CD14-positive monocyte (primary cell): ENCODE measurements at regions not wholly inside any gene's neighbourhood (a gene's known extent, or its start where the extent isn't known, plus 50 kb on each side); places are given as distances from the start of the nearest gene placed in this dataset.

Source experiments
- DNase-seq, 3 donors: peaks; one replicate each; pipeline ENCODE4 v3.0.0-alpha.2; 2011 to 2022
- H2AFZ ChIP-seq: 2 replicates; pipeline ENCODE4 v1.6.0; 2012; ENCODE audit warnings: mild to moderate bottlenecking, low read depth, low read length, inconsistent platforms; ENCODE audit not compliant: insufficient read depth, poor library complexity, severe bottlenecking
- H3K27ac ChIP-seq, 2 donors: 1 replicate in 1 of 2; 2 replicates in 1 of 2; pipeline ENCODE4 v1.5.1; 2012 to 2013; ENCODE audit warnings: low read length in 2 of 2, control low read depth in 1 of 2, inconsistent platforms in 1 of 2, low read depth in 1 of 2, mild to moderate bottlenecking in 1 of 2
- H3K27me3 ChIP-seq, 2 donors: one replicate each; pipeline versions ENCODE4 v1.6.0 to v1.6.1; 2011 to 2013; ENCODE audit warnings: low read length in 2 of 2; ENCODE audit not compliant: control insufficient read depth in 2 of 2, insufficient read depth in 2 of 2
- H3K36me3 ChIP-seq, 2 donors: replicated peaks in 1 of 2; 1 replicate in 1 of 2; 2 replicates in 1 of 2; pipeline versions ENCODE4 v1.5.1 to v1.6.1; 2012 to 2013; ENCODE audit warnings: low read length in 2 of 2, control low read depth in 1 of 2, inconsistent platforms in 1 of 2, mild to moderate bottlenecking in 1 of 2; ENCODE audit not compliant: insufficient read depth in 2 of 2, control insufficient read depth in 1 of 2
- H3K4me1 ChIP-seq, 2 donors: 1 replicate in 1 of 2; 2 replicates in 1 of 2; pipeline versions ENCODE4 v1.5.1 to v1.6.1; 2012 to 2013; ENCODE audit warnings: low read length in 2 of 2, control low read depth in 1 of 2, inconsistent platforms in 1 of 2, mild to moderate bottlenecking in 1 of 2, moderate library complexity in 1 of 2; ENCODE audit not compliant: insufficient read depth in 2 of 2, control insufficient read depth in 1 of 2
- H3K4me2 ChIP-seq: replicated peaks from 2 replicates; pipeline ENCODE3; 2012; ENCODE audit warnings: low read length, moderate library complexity, mild to moderate bottlenecking; ENCODE audit not compliant: poor library complexity, severe bottlenecking; ENCODE audit errors: extremely low read depth
- H3K4me3 ChIP-seq, 3 experiments: fragments of 200-600 bp in 1 of 3; sonication (generic) in 1 of 3; replicated peaks in 1 of 3; 1 replicate in 2 of 3; 2 replicates in 1 of 3; pipeline ENCODE4 v1.5.1; 2011 to 2013; ENCODE audit warnings: low read length in 3 of 3, mild to moderate bottlenecking in 3 of 3, control low read depth in 2 of 3, low read depth in 2 of 3, inconsistent platforms in 1 of 3, moderate library complexity in 1 of 3
- H3K79me2 ChIP-seq: 2 replicates; pipeline ENCODE4 v1.6.0; 2012; ENCODE audit warnings: mild to moderate bottlenecking, control low read depth, inconsistent platforms, low read length, moderate library complexity; ENCODE audit not compliant: insufficient read depth
- H3K9ac ChIP-seq: 2 replicates; pipeline ENCODE4 v1.6.0; 2017; ENCODE audit warnings: low read length, mild to moderate bottlenecking; ENCODE audit not compliant: insufficient read depth, poor library complexity, severe bottlenecking
- H3K9me3 ChIP-seq, 2 donors: replicated peaks in 1 of 2; 1 replicate in 1 of 2; 2 replicates in 1 of 2; pipeline versions ENCODE4 v1.5.1 to v1.6.1; 2012 to 2013; ENCODE audit warnings: low read length in 2 of 2, control low read depth in 1 of 2; ENCODE audit not compliant: control insufficient read depth in 1 of 2, insufficient read depth in 1 of 2
- H4K20me1 ChIP-seq: 2 replicates; pipeline ENCODE4 v1.6.0; 2012; ENCODE audit warnings: mild to moderate bottlenecking, low read length, control low read depth, moderate library complexity; ENCODE audit not compliant: insufficient read depth
- H3K27ac Mint-ChIP-seq, 7 donors: one replicate each; pipeline ENCODE4 v1.8.0; 2020; ENCODE audit warnings: mild to moderate bottlenecking in 7 of 7, mixed read lengths in 7 of 7, moderate library complexity in 6 of 7, inconsistent platforms in 2 of 7
- H3K27me3 Mint-ChIP-seq, 3 donors: one replicate each; pipeline ENCODE4 v1.8.0; 2021 to 2022; ENCODE audit warnings: low read depth in 3 of 3, mild to moderate bottlenecking in 3 of 3, mixed read lengths in 3 of 3, moderate library complexity in 3 of 3, inconsistent platforms in 1 of 3
- H3K36me3 Mint-ChIP-seq, 2 donors: one replicate each; pipeline ENCODE4 v1.8.0; 2020; ENCODE audit warnings: mixed read lengths in 2 of 2, inconsistent platforms in 1 of 2, mild to moderate bottlenecking in 1 of 2
- H3K4me1 Mint-ChIP-seq: one replicate; pipeline ENCODE4 v1.8.0; 2020; ENCODE audit warnings: mild to moderate bottlenecking, mixed read lengths
- H3K4me3 Mint-ChIP-seq, 2 donors: one replicate each; pipeline ENCODE4 v1.8.0; 2020; ENCODE audit warnings: mild to moderate bottlenecking in 2 of 2, mixed read lengths in 2 of 2, moderate library complexity in 1 of 2
- H3K9me3 Mint-ChIP-seq, 7 donors: one replicate each; pipeline ENCODE4 v1.8.0; 2020 to 2022; ENCODE audit warnings: mixed read lengths in 7 of 7, mild to moderate bottlenecking in 6 of 7, moderate library complexity in 6 of 7, inconsistent platforms in 2 of 7
- WGBS: methylation state at CpG from one replicate; pipeline ENCODE4 v1.1.5; 2013; ENCODE audit warnings: missing lambda C conversion rate; ENCODE audit not compliant: insufficient coverage; 5-methylcytosine and 5-hydroxymethylcytosine counted together
- intact Hi-C, 2 donors: fragments of 100-400 bp; cut with micrococcal nuclease; formaldehyde crosslinking; loops; one replicate each; pipeline versions ENCODE4 v1.15.0 to v1.15.1; 2023
- TF ChIP-seq, protein P1 (sequence below): fragments of 200-600 bp; IDR thresholded peaks from one replicate; pipeline ENCODE4 v1.8.0; 2022; ENCODE audit warnings: antibody characterized with exemption, mild to moderate bottlenecking

DNA sequence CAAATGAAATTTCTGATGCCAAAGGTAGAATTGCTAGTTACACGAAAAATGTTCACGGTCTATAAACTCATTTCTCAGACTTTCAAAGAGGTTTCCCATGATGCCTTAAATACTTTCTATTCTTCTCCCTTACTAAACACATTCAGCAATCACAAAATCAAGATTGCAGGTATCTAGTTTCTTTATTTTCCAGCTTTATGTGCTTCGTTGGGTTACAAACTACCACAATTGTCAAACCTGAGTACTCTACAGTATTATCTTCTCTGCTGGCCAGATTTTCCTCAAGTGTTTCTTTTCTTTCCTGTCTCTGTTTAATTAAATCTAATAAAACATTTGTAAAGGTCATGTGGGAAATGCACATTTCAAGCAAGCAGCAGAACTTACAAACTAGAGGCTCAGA, 201.8 kb upstream of the ZNF385D start:
- Histone ChIP-seq H3K27me3 (no peaks in the 10 kb centered on the region), H3K9ac (no peak overlapping the region), H3K4me1 (no peaks in the 10 kb centered on the region), H3K4me3 (no peak overlapping the region), H3K36me3 (no peaks in the 10 kb centered on the region), H3K79me2 (no peaks in the 10 kb centered on the region), H3K4me2 (no peak overlapping the region), H4K20me1 (no peaks in the 10 kb centered on the region), H2AFZ (no peak overlapping the region), H3K9me3 (peaks cover 0 to 3% of the 10 kb centered on the region in 2 donors), H3K27ac (no peak overlapping the region)
- DNase-seq: no peak
- WGBS: 80% methylated on average over 1 of the region's 3 CpGs
- intact Hi-C loops: no loop called here
- H3K9me3 Mint-ChIP-seq: peaks cover 0 to 9% (median 2%) of the 10 kb centered on the region in 7 donors
- H3K36me3 Mint-ChIP-seq: no peaks in the 10 kb centered on the region
- no peaks in the 10 kb centered on the region for H3K27me3 Mint-ChIP-seq
- no peak overlapping the region for H3K4me3 Mint-ChIP-seq
- TF ChIP-seq, protein P1, sequence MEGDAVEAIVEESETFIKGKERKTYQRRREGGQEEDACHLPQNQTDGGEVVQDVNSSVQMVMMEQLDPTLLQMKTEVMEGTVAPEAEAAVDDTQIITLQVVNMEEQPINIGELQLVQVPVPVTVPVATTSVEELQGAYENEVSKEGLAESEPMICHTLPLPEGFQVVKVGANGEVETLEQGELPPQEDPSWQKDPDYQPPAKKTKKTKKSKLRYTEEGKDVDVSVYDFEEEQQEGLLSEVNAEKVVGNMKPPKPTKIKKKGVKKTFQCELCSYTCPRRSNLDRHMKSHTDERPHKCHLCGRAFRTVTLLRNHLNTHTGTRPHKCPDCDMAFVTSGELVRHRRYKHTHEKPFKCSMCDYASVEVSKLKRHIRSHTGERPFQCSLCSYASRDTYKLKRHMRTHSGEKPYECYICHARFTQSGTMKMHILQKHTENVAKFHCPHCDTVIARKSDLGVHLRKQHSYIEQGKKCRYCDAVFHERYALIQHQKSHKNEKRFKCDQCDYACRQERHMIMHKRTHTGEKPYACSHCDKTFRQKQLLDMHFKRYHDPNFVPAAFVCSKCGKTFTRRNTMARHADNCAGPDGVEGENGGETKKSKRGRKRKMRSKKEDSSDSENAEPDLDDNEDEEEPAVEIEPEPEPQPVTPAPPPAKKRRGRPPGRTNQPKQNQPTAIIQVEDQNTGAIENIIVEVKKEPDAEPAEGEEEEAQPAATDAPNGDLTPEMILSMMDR: no peak
- H3K27ac Mint-ChIP-seq: no peak overlapping the region
- H3K4me1 Mint-ChIP-seq: no peaks in the 10 kb centered on the region

DNA sequence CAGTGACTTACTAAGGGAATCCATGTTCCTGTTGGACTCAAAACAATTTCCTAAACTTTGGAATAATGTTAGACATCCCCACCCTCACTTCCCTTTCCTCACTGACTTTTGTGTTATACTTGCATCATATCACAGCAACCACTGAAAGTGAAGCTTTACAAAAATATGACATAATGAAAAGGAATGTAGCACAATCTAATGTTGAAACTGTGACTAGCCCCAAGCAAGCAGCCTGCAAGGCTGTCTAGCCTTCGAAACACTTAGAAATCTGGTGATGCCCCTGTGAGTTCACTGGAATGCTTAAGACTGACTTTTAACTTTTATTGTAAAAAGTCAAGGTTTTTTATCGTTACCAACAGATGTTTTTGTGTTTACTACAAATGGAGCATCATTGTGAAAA, 203.7 kb upstream of the ZNF385D start:
- Histone ChIP-seq H2AFZ (no peak overlapping the region), H3K36me3 (no peaks in the 10 kb centered on the region), H3K4me2 (no peak overlapping the region), H3K79me2 (no peaks in the 10 kb centered on the region), H3K4me1 (no peaks in the 10 kb centered on the region), H3K27me3 (no peaks in the 10 kb centered on the region), H3K9me3 (peaks cover 0 to 5% of the 10 kb centered on the region in 2 donors), H3K27ac (no peak overlapping the region), H3K9ac (no peak overlapping the region), H3K4me3 (no peak overlapping the region), H4K20me1 (no peaks in the 10 kb centered on the region)
- Mint-ChIP-seq H3K4me1 (no peaks in the 10 kb centered on the region), H3K36me3 (no peaks in the 10 kb centered on the region), H3K27me3 (no peaks in the 10 kb centered on the region), H3K9me3 (peaks cover 0 to 11% (median 2%) of the 10 kb centered on the region in 7 donors), H3K4me3 (no peak overlapping the region), H3K27ac (no peak overlapping the region)
- intact Hi-C loops: no loop called here
- TF ChIP-seq, protein P1: no peak
- no peak for DNase-seq
- WGBS: no CpG with 5 or more reads among the region's 2 CpGs
